ENCODE measurements at regions not wholly inside any gene's neighbourhood (a gene's known extent, or its start where the extent isn't known, plus 50 kb on each side); places are given as distances from the start of the nearest gene placed in this dataset.

DNA sequence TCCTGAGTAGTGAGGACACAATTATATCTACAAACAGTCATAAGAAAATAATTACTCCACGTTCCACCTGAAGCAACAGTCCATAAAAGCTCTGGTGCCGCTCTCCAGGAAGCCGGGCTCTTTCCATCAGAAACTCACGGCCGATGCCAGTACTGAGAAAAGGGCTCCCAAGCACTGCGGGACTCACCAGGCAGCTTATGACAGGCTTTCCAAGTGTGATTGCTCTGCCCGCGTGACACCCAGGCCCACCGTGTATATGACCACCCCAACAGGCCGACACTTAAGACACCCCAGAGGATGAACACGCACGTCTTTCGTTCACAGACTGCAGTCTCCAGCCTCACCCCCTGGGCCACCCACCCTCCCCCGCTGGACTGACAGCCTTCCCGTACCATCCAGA lies 199.0 kb downstream of the UQCRFS1 start:
- no peak overlapping the region for H3K4me3 ChIP-seq
- TF ChIP-seq POLR2A (IDR thresholded peaks at IDR 0.05), result no peak
- TF ChIP-seq CTCF (IDR thresholded peaks at IDR 0.05 in 4 of 5, conservative IDR thresholded peaks at IDR 0.05 in 1 of 5), result no peak
- H3K9me3 ChIP-seq, result no peaks in the 10 kb centered on the region
- H3K36me3 ChIP-seq, result no peaks in the 10 kb centered on the region
- H3K27ac ChIP-seq, result no peak overlapping the region
- ATAC-seq (no peak), DNase-seq (no peak)
- H3K4me1 ChIP-seq, result no peaks in the 10 kb centered on the region
- intact Hi-C loops (cut with DNase I; ENCODE audit: low total_unique reads) (no loop called here), in situ Hi-C loops (cut with MboI; ENCODE audit: low sequenced_read_pairs in 4 of 4) (no loop called here)
- H3K27me3 ChIP-seq, result peaks cover 0 to 8% (median 0%) of the 10 kb centered on the region in 3 donors

- Histone ChIP-seq H3K27me3 (peaks cover 0 to 8% (median 0%) of the 10 kb centered on the region in 3 donors), H3K4me3 (no peak overlapping the region), H3K9me3 (no peaks in the 10 kb centered on the region), H3K36me3 (no peaks in the 10 kb centered on the region), H3K4me1 (no peaks in the 10 kb centered on the region), H3K27ac (no peak overlapping the region)
- no peak for DNase-seq
- intact Hi-C loops (cut with DNase I; ENCODE audit: low total_unique reads) (no loop called here), in situ Hi-C loops (cut with MboI; ENCODE audit: low sequenced_read_pairs in 4 of 4) (no loop called here)
- ATAC-seq, result no peak
- no peak for TF ChIP-seq POLR2A (IDR thresholded peaks at IDR 0.05)
- no peak for TF ChIP-seq CTCF (IDR thresholded peaks at IDR 0.05 in 4 of 5, conservative IDR thresholded peaks at IDR 0.05 in 1 of 5)
Observed at GRCh38 chr19:29013325-29013724, 199.6 kb downstream of the UQCRFS1 start.

DNA sequence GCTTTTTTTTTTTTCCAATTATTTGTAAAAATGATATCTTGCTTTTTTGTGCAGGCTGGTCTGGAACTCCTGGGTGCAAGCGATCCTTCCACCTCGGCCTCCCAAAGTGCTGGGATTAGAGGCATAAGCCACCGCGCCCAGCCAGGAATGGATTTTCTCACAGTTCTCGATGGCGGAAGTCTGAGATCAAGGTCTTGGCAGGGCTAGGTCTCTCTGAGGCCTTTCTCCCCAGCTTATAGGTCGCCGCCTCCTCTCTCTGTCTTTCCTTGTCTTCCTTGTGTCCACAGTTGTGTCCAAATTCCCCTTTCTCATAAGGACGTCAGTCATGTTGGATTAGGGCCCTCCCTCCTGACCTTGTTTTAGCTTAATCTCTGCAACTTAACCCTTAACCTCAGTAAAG lies 200.5 kb downstream of the UQCRFS1 start:
- H3K27me3 ChIP-seq, result peaks cover 0 to 8% (median 0%) of the 10 kb centered on the region in 3 donors
- no peak overlapping the region for H3K27ac ChIP-seq
- H3K4me3 ChIP-seq, result no peak overlapping the region
- TF ChIP-seq POLR2A (IDR thresholded peaks at IDR 0.05) (no peak), CTCF (IDR thresholded peaks at IDR 0.05 in 4 of 5, conservative IDR thresholded peaks at IDR 0.05 in 1 of 5) (no peak)
- DNase-seq, result no peak
- H3K9me3 ChIP-seq, result no peaks in the 10 kb centered on the region
- H3K36me3 ChIP-seq, result no peaks in the 10 kb centered on the region
- intact Hi-C loops (cut with DNase I; ENCODE audit: low total_unique reads) (no loop called here), in situ Hi-C loops (cut with MboI; ENCODE audit: low sequenced_read_pairs in 4 of 4) (no loop called here)
- ATAC-seq, result no peak
- H3K4me1 ChIP-seq, result no peaks in the 10 kb centered on the region

DNA sequence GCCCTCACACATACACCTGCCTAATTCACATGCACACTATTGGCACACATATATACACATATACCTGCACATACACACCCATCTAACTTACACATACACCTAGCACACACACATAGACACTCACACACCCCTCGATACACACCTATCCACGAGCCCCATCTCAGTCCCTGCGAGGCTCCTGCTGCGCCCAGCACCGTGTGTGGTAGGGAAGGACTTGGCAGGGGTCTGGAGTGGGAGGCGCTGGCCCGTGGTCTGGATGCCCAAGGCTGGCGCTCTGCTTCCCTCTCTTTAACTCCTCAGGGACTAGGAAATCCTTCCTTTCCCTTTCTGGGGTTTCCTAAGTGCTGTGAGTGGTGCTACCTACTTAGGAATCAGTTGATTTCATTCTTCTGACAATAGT lies 202.7 kb downstream of the UQCRFS1 start:
- DNase-seq (no peak), ATAC-seq (no peak)
- H3K9me3 ChIP-seq, result no peaks in the 10 kb centered on the region
- H3K27ac ChIP-seq, result no peak overlapping the region
- H3K4me3 ChIP-seq, result no peak overlapping the region
- H3K36me3 ChIP-seq, result no peaks in the 10 kb centered on the region
- no peak for TF ChIP-seq POLR2A (IDR thresholded peaks at IDR 0.05)
- no peak for TF ChIP-seq CTCF (IDR thresholded peaks at IDR 0.05 in 4 of 5, conservative IDR thresholded peaks at IDR 0.05 in 1 of 5)
- in situ Hi-C loops (cut with MboI; ENCODE audit: low sequenced_read_pairs in 4 of 4) (no loop called here), intact Hi-C loops (cut with DNase I; ENCODE audit: low total_unique reads) (no loop called here)
- H3K27me3 ChIP-seq, result no peaks in the 10 kb centered on the region
- H3K4me1 ChIP-seq, result no peaks in the 10 kb centered on the region

GRCh38 chr19:29006057-29006735 lies 206.8 kb downstream of the UQCRFS1 start:
- H3K36me3 ChIP-seq, result no peaks in the 10 kb centered on the region
- H3K27ac ChIP-seq, result no peak overlapping the region
- TF ChIP-seq CTCF (IDR thresholded peaks at IDR 0.05 in 4 of 5, conservative IDR thresholded peaks at IDR 0.05 in 1 of 5), result no peak
- no peak for TF ChIP-seq POLR2A (IDR thresholded peaks at IDR 0.05)
- no peak overlapping the region for H3K4me3 ChIP-seq
- in situ Hi-C loops (cut with MboI; ENCODE audit: low sequenced_read_pairs in 4 of 4) (no loop called here), intact Hi-C loops (cut with DNase I; ENCODE audit: low total_unique reads) (no loop called here)
- ATAC-seq, result no peak
- H3K9me3 ChIP-seq, result no peaks in the 10 kb centered on the region
- no peaks in the 10 kb centered on the region for H3K27me3 ChIP-seq
- DNase-seq, result no peak
- no peaks in the 10 kb centered on the region for H3K4me1 ChIP-seq

All from gastrocnemius medialis (tissue), 4 donors.